Endothelial cell (in vitro differentiated cells): ENCODE measurements at regions not wholly inside any gene's neighbourhood (a gene's known extent, or its start where the extent isn't known, plus 50 kb on each side); places are given as distances from the start of the nearest gene placed in this dataset.

Experiments
- DNase-seq: peaks from one replicate; pipeline ENCODE4 v3.0.0; 2021; ENCODE audit warnings: low spot score
- H3K27ac Mint-ChIP-seq: one replicate; pipeline ENCODE4 v1.8.0; 2021; ENCODE audit warnings: mixed read lengths, inconsistent platforms; ENCODE audit not compliant: unreplicated experiment
- H3K27me3 Mint-ChIP-seq: one replicate; pipeline ENCODE4 v1.8.0; 2021; ENCODE audit warnings: mild to moderate bottlenecking, moderate library complexity, mixed read lengths, inconsistent platforms; ENCODE audit not compliant: unreplicated experiment
- H3K36me3 Mint-ChIP-seq: one replicate; pipeline ENCODE4 v1.8.0; 2021; ENCODE audit warnings: mild to moderate bottlenecking, low read depth, mixed read lengths, inconsistent platforms; ENCODE audit not compliant: unreplicated experiment
- H3K4me1 Mint-ChIP-seq: one replicate; pipeline ENCODE4 v1.8.0; 2021; ENCODE audit warnings: mild to moderate bottlenecking, mixed read lengths, inconsistent platforms; ENCODE audit not compliant: unreplicated experiment
- H3K4me3 Mint-ChIP-seq: one replicate; pipeline ENCODE4 v1.8.0; 2021; ENCODE audit warnings: mild to moderate bottlenecking, mixed read lengths, inconsistent platforms; ENCODE audit not compliant: unreplicated experiment
- H3K9me3 Mint-ChIP-seq: one replicate; pipeline ENCODE4 v1.8.0; 2021; ENCODE audit warnings: mixed read lengths, inconsistent platforms; ENCODE audit not compliant: unreplicated experiment
- CTCF ChIP-seq: fragments of 200-600 bp; sonication (generic); IDR thresholded peaks from one replicate; pipeline ENCODE4 v1.5.0; 2021; ENCODE audit warnings: antibody characterized with exemption; ENCODE audit not compliant: unreplicated experiment

DNA sequence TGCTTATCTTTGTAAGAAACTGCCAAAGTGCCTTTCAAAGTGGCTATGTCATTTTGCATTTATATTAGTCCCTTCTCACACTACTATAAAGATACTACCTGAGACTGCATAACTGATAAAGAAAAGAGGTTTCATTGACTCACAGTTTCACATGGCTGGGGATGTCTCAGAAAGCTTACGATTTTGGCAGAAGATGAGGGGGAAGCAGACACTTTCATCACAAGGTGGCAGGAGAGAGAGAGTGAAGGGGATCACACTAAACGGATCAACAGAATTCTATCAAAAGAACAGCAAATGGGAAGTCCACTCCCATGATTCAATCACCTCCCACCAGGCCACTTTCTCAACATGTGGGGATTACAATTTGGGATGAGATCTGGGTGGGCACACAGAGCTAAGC is 1352.0 kb upstream of the B3GALT2 start:
- peaks cover 32% of the 10 kb centered on the region for H3K4me1 Mint-ChIP-seq
- H3K36me3 Mint-ChIP-seq = no peaks in the 10 kb centered on the region
- H3K4me3 Mint-ChIP-seq = no peak overlapping the region
- no peak overlapping the region for H3K27ac Mint-ChIP-seq
- H3K27me3 Mint-ChIP-seq = no peaks in the 10 kb centered on the region
- no peak for TF ChIP-seq CTCF
- no peaks in the 10 kb centered on the region for H3K9me3 Mint-ChIP-seq
- no peak for DNase-seq

DNA sequence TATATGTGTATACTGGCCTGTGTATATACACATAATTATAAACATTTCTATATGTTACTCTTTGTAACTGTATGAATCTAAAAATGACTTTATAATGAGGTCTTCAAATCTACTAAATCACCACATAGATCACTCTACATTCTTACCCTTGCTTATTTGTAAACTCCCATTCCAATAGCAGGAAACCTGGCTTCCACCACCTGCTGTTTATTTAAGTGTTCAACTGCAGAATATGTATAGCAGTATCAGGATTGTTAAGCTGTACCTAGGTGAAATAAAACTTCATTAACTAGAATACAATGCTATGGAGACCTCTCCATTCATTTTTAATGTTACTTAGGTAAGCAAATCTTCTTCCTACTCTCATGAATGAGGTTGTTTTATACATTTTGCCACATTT is 1351.1 kb upstream of the B3GALT2 start:
- DNase-seq = no peak
- H3K9me3 Mint-ChIP-seq = no peaks in the 10 kb centered on the region
- H3K27ac Mint-ChIP-seq = no peak overlapping the region
- H3K4me3 Mint-ChIP-seq = no peak overlapping the region
- no peak for TF ChIP-seq CTCF
- H3K36me3 Mint-ChIP-seq = no peaks in the 10 kb centered on the region
- H3K4me1 Mint-ChIP-seq = peaks cover 32% of the 10 kb centered on the region
- no peaks in the 10 kb centered on the region for H3K27me3 Mint-ChIP-seq

- H3K36me3 Mint-ChIP-seq = no peaks in the 10 kb centered on the region
- no peak for TF ChIP-seq CTCF
- no peaks in the 10 kb centered on the region for H3K9me3 Mint-ChIP-seq
- H3K27ac Mint-ChIP-seq = peak overlapping the region; percentile 91
- H3K4me1 Mint-ChIP-seq = peaks cover 32% of the 10 kb centered on the region
- peak; percentile 69 for DNase-seq
- H3K27me3 Mint-ChIP-seq = no peaks in the 10 kb centered on the region
- no peak overlapping the region for H3K4me3 Mint-ChIP-seq
These were observed 1349.0 kb upstream of the B3GALT2 start for GRCh38 chr1:194535369-194535768.

DNA sequence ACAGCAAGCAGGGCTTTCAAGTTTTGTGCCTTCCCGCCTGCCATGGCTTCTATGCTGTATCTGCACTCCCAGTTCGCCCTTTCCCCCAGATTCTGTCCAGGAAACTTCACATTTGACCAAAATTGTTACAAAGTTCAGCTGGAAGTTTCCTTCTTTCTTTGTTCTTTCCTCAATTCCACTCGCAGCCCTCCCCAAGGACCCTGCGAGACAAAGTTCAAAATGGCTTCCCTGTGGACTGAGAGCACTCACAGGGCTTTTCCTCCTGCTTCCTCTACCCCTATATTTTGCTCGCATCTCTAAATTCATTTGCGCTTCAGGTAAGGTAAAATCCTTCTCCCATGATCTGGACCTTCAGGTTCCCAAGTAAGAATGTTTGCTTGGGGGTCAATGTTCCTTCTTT is 1348.4 kb upstream of the B3GALT2 start:
- Mint-ChIP-seq H3K4me3 (no peak overlapping the region), H3K36me3 (no peaks in the 10 kb centered on the region), H3K27ac (peak overlapping the region; percentile 91), H3K27me3 (no peaks in the 10 kb centered on the region), H3K4me1 (peaks cover 33% of the 10 kb centered on the region), H3K9me3 (no peaks in the 10 kb centered on the region)
- no peak for DNase-seq
- TF ChIP-seq CTCF = no peak

GRCh38 chr1:194533641-194534040 is 1347.2 kb upstream of the B3GALT2 start:
- Mint-ChIP-seq H3K27ac (no peak overlapping the region), H3K36me3 (no peaks in the 10 kb centered on the region), H3K27me3 (no peaks in the 10 kb centered on the region), H3K4me3 (no peak overlapping the region), H3K4me1 (peaks cover 38% of the 10 kb centered on the region), H3K9me3 (no peaks in the 10 kb centered on the region)
- TF ChIP-seq CTCF = no peak
- no peak for DNase-seq
